Nucleus accumbens (tissue), 56 donors: ENCODE measurements at regions not wholly inside any gene's neighbourhood (a gene's known extent, or its start where the extent isn't known, plus 50 kb on each side); places are given as distances from the start of the nearest gene placed in this dataset.

Experiments used
- DNase-seq, 56 donors: peaks; one replicate each; lab custom pipeline; 2025; lab: John Stamatoyannopoulos, UW

DNA sequence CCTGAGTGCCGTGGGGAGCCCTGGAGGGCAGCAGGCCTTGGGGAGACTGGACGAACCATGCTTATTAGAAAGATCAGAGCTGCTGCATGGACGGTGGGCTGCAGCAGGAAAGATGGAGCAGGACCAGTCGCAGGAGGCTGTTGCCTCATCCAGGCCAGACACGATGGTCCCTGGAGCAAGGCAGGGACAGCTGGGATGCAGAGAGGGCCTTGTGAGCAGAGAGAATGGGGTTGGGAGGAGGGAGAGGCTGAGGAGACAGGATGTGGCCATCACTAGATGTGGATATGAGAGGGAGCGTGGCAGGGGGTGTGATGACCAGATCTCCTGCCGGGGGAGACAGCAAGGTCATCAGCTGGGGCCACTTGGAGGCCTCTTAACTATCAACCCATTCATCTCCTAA is 727.6 kb downstream of the PTPRU start:
- no peak for DNase-seq

DNA sequence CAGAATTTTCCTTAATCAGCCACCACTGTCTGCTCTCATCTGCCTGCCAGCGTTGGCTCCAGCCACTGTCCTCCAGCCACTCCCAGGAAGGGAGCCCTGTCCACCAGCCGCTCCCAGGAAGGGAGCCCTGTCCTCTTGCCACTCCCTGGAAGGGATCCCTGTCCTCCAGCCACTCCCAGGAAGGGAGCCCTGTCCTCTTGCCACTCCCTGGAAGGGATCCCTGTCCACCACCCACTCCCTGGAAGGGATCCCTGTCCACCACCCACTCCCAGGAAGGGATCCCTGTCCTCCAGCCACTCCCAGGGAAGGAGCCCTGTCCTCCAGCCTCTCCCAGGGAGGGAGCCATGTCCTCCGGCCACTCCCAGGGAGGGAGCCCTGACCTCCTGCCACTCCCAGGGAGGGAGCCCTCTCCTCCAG is 726.5 kb downstream of the PTPRU start:
- no peak for DNase-seq

DNA sequence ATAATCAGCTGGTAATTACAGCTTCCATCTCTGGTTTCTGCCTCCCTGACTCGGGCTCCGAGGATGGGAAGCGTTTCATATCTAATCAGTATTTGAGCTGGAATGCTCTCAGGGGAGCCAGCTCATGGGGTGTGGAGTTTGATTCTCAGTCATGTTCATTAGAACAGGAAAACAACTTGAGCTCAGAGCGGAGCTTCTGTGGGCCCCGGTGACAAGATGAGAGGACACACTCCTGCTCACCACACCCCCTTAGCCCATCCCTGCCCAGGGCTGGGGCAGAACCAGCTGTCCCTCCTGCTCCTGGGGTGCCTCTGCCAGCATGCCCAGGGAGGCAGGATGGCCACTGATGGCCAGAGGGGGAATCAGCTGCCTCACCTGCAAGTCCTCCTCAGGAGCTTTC is 726.0 kb downstream of the PTPRU start:
- no peak for DNase-seq

DNA sequence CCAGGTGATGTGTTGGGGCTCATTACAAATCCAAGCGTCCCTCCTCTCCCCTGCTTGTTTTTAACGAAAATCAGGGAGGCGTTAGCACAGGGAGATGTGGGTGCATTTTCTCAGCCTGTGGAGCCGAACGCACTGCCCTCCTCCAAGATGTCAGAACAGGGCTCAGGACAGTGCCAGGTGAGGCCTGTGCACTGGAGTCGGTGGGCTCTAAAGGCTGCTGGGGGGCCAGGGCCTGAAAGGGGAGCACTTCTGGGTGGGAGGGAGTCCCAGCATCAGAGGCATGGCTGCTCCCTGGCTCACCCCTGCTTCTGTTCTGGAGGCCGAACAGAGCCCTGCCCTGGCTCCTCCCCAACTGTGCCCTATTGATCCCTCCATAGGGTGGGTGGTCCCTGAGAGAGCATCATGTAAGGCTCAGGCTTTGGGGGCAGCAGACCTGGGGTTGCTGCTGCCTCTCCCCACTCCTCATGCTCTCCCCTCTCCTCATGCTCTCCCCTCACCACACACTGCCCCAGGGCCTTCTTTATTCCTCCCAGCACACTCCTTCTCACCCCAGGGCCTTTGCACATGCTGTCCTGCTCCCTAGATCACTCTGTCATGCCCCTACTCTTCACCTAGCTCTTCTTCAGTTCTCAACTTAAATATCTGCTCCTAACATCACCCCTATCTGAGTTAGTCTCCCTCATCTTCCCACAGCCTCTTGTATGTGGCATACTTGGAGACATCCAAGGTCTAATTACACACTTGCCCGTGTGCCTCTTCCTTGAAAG is 725.2 kb downstream of the PTPRU start:
- DNase-seq: no peak

DNA sequence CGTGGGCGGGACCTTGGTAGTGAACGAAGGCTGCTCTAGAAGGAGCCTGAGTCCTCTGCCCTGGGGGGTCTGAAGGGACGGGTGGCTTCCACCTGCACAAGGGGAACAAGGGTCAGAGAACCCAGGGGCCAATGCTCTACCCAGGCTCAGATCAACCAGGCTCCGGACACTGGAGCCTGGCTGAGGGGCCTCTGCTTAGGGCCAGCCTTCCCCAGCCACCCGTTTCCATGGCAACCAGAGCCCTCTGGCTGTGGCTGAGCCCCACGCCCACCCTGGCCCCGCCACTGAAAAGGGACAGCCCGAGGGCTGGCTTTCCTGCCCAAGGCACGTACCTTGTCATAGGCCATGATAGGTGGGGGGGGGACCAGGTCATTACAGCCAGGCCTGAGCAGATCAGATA is 724.6 kb downstream of the PTPRU start:
- DNase-seq: no peak

DNA sequence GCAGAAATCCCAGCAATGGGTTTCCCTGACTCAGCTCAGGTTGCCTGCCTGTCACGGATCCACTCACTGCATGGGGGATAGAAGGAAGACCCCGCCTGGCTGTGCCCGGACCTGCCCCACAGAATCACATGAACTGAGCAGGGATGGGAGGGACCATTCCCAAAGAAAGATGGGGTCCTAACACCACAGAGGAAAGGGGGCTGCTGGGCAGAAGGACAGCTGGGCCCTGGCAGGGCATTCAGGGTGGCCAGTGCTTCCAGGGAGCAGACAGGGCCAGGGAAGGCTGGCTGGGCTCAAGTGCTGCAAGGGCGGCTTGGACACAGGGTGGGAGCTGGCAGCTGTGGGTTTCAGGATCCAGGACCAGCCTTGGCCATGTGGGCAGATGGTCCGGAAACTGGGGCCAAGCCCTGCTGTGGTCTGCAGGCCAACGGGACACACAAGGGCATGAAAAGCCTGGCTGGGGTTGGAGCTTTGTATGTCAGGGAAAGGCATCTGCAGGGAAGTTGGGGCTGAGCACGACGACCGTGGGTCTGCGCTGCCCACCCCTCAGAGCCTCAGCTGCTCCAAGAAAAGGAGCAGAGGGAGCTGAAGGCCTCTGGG is 723.9 kb downstream of the PTPRU start:
- no peak for DNase-seq

DNA sequence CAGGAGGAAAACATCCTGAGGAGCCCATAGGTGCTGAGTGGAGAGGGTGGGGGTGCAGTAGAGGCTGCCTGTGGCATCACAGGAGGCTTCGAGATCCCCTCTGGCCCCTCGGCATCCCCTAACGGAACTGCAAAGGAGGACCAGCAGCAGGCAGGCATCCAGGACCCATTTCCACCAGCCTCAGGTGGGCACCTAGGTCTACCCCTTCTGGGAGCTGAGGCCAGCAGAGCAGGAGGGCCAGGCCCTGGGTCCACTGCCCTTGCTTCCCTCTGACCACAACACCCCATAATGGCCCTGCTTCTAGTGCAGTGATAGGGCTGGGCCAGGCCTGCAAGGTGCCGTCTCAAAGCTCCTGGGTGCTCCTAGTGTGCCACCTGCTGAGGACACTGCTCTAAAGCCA is 723.0 kb downstream of the PTPRU start:
- DNase-seq: no peak

DNA sequence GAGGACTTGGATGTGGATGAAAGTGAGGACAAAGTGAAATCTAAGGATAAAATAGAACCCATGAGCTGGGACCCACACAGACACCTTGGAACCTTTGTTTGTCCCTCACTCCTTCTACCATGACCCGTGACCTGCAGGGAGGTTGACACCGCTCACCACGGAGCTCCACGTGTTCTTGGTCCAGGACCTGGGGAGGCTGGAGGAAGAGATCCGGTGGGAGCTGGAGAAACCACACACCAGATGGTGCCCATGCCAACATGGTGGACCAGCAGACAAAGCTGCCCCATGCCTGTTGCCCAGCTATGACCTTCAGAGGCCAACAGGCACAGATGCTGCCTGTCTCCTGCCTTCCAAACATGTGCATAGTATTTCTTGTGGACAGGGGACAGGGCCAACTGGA is 721.9 kb downstream of the PTPRU start:
- DNase-seq: no peak

DNA sequence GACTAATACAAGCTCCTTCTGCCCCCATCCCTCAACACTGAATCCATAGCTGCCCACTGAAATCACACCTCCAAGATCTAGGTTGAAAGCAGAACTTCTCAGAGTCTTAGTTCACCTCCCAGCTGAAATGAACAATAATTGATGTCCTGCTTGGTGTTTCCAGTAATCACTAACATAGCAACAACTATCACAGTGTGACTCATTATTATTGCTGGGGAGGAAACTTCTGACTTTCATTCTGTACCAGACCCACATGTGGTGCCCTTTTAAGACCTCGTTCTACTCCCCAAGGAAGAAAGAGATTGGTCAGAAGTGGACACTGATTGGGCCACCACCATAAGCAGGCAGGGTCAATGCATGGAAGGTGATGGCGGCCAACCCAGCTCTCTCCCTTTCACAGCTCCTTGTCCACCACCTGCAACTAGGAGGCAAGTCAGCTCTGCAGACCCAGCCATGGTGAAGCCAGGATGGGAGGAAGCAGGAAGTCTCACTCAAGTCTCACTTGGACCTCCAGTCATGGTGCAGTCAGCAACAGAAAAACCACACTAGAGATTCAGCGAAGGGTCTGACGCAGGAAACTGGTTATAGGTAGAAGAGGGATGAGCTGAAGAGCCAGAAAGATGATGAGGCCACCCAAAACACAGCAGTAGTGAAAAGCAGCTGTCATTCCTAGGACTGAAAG is 720.2 kb downstream of the PTPRU start:
- DNase-seq: no peak

DNA sequence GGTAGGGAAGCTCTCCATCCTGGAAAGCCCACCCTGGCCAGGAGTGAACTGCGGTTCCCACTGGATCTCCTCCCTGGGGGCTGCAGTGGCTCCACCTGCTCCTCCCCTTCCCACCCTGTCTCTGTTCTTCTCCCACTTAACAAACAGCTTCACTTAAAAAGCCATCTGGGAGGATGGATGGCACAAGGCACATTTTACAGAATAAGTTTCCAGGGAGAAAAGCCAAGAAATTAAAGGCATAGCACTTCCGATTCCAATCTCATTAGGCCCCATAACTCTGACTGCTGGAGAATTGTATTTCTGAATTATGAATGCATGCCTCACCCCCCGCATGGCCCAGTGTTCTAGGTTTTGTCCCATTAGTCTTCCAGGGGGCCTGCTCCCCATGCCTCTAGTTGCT is 718.3 kb downstream of the PTPRU start:
- no peak for DNase-seq

DNA sequence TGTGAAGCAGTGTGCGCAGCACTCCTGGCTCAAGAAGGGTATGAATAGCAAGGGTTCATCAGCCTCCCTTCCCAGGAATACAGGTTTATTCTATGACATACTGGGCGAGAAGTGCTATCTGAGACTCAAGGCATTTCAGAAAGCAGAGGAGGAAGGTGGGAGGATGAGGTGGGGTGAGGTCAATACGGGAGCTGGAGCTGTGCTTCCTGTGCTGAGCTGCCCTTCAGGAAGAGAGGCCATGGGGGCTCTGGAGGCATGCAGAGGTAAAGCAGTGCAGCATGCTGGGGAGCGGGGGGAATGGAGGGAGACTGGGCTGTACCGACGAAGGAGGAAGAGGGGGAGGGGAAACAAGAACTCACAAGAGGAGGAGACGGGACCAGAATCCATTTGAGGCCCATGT is 717.6 kb downstream of the PTPRU start:
- no peak for DNase-seq

DNA sequence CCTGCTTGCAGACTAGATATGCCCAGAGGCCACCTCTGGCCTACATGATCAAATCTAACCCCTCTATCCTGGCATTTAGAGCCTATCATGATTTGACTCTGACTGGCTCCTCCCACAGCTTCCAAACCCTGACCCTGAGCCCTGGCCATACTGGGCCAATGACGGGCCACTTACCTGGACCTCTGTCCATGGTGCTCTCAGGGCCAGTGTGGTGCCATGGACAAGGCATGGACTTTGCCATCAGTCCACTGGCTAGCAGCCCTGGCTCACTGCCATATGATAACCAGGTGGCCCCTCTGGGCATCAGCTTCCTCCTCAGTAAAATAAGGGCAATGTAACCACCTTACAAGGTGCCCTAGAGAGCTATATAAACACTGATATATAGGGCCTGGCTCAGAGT is 713.4 kb downstream of the PTPRU start:
- no peak for DNase-seq

DNA sequence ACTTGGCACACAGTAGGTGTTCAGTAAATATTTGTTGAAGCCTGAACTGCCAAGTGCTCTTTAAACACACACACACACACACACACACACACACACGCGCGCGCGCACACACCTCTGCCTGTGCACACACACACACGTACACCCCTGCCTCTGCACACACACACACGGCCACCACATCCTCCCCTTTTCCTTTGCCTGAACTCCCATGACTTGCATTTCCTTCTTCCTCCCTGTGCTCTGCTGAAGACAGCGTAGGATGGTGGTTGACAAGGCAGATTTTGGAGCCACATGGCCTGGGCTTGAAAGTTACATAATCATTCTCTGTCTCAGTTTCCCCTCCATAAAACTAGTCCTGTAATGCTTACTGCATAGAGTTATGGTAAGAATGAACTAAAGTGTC is 712.3 kb downstream of the PTPRU start:
- DNase-seq: no peak

DNA sequence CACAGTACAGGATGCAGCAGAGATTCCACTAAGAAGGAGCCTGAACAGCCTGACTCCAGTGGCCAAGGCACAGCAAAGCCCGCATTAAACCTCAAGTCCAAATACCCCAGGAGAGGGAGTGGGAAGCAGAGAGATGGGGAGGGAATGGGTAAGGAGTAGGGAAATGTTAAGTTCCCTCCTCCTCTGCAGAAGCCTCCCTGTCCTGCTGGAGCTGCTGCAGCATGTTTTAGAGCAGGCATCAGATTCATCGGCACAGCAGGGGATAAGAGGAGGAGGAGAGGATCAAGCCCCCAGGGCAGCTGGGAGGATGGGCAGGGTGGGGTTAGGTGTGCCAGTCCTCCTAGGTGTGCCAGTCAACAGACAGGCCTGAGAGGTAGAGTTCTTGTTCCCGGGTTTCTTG is 709.7 kb downstream of the PTPRU start:
- no peak for DNase-seq

DNA sequence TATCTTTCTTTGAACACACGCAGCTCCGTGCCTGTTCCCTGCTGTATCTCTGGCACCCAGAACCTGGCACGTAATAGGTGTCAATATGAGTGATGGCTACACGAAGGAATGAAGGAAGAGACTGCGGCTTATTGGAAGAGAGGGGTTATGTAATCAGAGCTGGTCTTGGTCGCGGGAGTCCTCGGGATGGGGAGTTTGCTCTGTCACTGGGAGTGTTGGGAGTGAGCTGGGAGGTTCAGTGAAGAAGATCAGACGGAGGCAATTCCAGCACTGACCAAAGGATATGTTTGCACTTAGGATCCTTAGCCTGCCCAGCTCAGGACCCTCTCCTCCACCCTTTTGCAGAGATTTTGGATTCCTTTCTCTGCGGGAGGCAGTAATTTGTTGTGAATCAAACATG is 709.1 kb downstream of the PTPRU start:
- no peak for DNase-seq

DNA sequence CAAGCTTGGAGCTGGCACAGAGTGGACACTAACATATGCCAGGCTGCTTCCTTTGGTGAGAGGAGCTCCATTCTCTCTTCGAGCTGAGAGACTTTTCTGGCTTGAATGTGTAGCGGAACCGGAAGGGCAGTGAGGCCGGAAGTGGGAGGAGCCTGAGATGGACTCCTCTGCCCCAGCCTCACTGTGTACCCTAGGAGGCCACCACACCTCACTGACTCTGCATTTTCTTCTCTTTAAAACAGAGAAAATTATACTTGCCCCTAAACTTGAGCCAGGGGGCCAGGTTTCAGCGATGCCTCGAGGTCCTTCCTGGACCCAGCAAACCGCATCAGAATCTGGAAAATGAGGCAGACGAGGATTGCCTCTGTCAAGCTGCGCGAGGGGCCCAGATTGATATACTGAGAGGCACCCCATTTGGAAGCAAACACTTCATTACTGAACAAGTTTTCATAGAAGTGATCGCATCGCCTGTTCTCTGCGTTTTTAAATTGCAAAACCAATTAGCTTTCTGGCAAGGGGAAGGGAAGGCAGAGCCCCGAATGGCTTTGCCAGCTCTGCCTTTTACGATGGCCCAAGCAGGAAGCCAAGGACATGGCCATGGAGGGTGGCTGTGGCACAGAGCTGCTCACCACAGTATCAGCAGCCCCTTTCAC is 708.1 kb downstream of the PTPRU start:
- no peak for DNase-seq

DNA sequence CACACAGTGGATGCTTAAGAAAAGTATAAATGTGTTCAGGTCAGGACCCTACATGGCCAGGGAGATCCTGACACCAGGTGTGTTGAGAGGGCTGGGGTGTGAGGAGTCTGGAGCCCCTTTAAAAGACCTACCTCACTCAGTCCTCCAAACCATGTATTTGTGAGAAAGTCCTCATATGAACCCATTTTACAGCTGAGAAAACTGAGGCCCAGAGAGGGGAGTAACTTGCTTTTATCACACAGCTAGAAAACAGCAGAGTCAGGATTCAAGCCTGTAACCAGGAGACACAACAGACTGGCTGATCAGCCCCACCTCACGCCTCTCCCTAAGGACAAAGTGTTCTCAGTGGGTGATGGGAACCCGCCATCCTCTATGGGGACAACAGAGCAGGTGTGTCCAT is 706.7 kb downstream of the PTPRU start:
- DNase-seq: no peak

DNA sequence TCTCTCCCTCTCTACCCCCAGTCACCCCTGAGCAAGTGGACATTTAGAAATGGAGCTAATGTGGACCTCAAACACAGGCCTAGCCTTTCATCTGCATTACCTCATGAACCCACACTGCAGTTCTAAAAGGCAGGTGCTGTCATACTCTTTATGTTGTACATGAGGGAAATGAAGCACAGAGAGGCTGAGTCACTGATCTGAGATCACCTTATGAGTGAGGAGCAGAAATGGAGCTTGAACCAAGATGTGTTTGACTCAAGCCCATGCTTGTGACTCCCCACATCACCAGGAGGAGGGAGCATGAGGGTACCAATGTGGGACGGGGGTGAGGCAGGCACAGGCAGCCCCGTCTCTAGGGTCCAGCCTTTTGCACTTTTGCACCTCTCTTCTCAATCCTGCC is 702.8 kb downstream of the PTPRU start:
- peak in 1 of 56 donors; percentile 1 for DNase-seq

DNA sequence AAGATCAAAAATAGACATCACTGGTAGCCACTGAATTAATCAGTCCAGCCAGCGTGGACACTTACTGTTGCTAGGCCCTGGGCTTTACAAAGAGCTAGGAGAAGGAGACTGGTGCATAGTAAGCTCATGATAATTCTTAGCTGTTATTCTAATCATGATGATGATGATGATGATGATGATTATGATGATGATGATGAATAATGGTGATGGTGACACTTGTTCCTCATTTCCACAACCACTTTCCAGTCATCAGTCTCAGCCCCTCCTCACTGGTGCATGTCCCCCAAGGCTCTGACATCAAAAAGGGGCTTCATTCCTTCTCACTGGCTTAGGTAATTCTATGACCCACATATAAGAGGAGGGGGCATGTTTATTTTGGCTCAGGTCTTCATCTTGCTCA is 701.0 kb downstream of the PTPRU start:
- no peak for DNase-seq

DNA sequence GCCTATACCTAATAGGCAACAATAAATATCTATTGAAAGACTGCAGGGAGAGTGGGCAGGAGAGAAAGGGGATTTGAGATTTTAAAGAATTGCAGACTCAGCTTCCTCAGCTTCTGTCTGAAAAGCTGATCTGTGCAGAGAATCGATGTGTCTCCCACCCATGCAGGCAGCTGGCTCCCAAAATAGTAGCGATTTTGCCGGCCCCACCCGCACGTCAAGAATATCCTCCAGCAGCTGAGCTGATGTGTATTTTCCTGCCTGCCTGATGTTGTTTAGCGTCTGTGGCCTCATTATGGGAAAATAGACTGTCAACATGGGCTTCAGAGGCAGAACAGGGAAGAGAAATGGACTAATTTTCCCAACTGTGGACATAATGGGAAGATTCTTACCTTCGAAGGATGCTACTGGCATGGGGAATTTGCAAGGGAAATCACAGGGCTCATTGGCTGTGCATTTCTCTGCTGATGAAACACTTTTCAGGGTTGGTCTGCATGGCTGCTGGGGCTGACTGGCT is 699.8 kb downstream of the PTPRU start:
- DNase-seq: no peak

DNA sequence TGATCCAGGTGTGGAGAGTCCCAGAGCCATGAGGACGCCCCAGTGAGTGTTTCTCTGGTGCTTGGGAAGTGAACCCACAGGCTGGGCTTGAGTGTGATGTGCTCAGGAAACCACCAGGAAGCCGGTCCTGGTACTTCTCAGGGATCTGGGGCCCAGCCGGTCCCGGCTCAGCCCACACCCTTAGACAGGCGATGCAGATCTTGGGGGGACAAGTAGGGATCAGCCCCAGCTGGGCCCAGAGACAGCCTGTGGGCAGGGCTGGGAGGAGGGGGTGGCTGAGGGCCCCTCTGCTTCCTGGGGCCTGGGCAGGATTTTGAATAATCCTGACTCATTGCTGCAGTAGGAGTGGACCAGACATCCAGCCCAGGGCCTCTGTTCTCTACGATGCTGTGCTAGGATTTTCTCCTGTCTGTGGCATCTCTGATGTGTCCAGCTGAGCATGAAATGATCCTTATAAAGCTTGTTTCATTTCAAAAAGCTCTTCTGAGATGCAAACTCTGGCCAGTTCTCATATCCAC is 698.0 kb downstream of the PTPRU start:
- DNase-seq: no peak
